ENCODE measurements at regions not wholly inside any gene's neighbourhood (a gene's known extent, or its start where the extent isn't known, plus 50 kb on each side); places are given as distances from the start of the nearest gene placed in this dataset.

DNA sequence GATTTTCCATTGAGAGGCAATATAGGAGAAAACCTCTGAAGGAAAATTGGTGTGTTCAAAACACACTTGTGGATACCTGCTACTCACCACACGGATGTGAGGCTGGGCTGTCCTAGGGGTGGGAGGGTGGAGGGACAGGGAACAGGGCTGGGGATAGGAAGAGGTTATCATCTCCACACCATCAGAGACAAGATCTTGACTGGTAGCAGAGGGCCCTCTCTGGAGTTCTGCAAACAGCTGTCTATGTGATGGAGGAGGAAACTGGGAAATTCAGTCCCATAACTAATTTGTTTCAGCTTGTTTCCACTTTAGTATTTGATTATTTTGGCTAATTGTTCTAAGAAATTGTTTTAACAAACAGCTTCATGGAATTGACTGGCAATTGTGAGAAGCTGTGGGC is 91.6 kb upstream of the FSTL4 start:
- TF ChIP-seq, protein P1, sequence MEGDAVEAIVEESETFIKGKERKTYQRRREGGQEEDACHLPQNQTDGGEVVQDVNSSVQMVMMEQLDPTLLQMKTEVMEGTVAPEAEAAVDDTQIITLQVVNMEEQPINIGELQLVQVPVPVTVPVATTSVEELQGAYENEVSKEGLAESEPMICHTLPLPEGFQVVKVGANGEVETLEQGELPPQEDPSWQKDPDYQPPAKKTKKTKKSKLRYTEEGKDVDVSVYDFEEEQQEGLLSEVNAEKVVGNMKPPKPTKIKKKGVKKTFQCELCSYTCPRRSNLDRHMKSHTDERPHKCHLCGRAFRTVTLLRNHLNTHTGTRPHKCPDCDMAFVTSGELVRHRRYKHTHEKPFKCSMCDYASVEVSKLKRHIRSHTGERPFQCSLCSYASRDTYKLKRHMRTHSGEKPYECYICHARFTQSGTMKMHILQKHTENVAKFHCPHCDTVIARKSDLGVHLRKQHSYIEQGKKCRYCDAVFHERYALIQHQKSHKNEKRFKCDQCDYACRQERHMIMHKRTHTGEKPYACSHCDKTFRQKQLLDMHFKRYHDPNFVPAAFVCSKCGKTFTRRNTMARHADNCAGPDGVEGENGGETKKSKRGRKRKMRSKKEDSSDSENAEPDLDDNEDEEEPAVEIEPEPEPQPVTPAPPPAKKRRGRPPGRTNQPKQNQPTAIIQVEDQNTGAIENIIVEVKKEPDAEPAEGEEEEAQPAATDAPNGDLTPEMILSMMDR (IDR thresholded peaks at IDR 0.05) = no peak
- TF ChIP-seq POLR2A (IDR thresholded peaks at IDR 0.05; ENCODE audit: low read depth) = no peak
